ENCODE measurements at regions not wholly inside any gene's neighbourhood (a gene's known extent, or its start where the extent isn't known, plus 50 kb on each side); places are given as distances from the start of the nearest gene placed in this dataset.

DNA sequence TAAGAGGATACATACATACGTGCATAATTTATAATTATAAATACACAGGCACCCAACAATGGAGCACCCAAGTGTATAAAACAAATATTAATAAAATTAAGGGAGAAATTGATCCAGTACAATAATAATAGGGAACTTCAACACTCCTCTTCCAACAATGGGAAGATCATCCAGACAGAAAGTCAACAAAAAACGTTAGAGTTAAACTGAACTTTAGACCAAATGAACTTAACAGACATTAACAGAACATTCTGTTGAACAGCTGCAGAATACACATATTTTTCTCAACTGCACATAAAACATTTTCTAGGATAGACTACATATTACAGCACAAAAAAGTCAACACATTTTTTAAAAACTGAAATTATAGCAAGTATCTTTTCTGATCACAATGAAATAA lies 339.7 kb downstream of the CGGBP1 start:
- H3K36me3 ChIP-seq: no peaks in the 10 kb centered on the region
- no peak overlapping the region for H3K4me3 ChIP-seq
- H3K27me3 ChIP-seq: no peaks in the 10 kb centered on the region
- H3K27ac ChIP-seq: no peak overlapping the region
- TF ChIP-seq EP300 (IDR thresholded peaks at IDR 0.05): no peak
- TF ChIP-seq, protein P1, sequence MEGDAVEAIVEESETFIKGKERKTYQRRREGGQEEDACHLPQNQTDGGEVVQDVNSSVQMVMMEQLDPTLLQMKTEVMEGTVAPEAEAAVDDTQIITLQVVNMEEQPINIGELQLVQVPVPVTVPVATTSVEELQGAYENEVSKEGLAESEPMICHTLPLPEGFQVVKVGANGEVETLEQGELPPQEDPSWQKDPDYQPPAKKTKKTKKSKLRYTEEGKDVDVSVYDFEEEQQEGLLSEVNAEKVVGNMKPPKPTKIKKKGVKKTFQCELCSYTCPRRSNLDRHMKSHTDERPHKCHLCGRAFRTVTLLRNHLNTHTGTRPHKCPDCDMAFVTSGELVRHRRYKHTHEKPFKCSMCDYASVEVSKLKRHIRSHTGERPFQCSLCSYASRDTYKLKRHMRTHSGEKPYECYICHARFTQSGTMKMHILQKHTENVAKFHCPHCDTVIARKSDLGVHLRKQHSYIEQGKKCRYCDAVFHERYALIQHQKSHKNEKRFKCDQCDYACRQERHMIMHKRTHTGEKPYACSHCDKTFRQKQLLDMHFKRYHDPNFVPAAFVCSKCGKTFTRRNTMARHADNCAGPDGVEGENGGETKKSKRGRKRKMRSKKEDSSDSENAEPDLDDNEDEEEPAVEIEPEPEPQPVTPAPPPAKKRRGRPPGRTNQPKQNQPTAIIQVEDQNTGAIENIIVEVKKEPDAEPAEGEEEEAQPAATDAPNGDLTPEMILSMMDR (IDR thresholded peaks at IDR 0.05): no peak
- TF ChIP-seq POLR2A (IDR thresholded peaks at IDR 0.05): no peak
- 63 to 74% methylated on average over 2 of the region's 2 CpGs for WGBS, 2 donors
- no peaks in the 10 kb centered on the region for H3K4me1 ChIP-seq
- no peak for DNase-seq (ENCODE audit: low spot score in 2 of 2)
- no peaks in the 10 kb centered on the region for H3K9me3 ChIP-seq

DNA sequence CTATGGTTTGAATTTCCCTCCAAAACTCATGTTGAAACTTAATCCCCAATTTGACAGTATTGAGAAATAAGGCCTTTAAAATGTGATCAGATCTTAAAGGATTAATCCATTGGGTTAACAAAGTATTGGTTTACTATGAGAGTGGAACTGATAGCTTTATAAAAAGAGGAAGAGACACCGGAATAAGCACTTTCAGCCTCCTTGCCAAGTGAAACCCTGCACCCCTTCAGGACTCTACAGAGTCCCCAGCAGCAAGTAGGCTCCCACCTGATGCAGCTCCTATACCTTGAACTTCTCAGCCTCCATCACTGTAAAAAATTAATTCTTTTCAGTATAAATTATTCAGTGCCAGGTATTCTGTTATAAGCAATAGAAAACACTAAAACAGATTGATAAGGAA lies 348.3 kb downstream of the CGGBP1 start:
- H3K27ac ChIP-seq: no peak overlapping the region
- H3K9me3 ChIP-seq: no peaks in the 10 kb centered on the region
- no peaks in the 10 kb centered on the region for H3K4me1 ChIP-seq
- no peak overlapping the region for H3K4me3 ChIP-seq
- TF ChIP-seq, protein P1 (IDR thresholded peaks at IDR 0.05): no peak
- no peak for TF ChIP-seq POLR2A (IDR thresholded peaks at IDR 0.05)
- no peak for DNase-seq (ENCODE audit: low spot score in 2 of 2)
- no peaks in the 10 kb centered on the region for H3K36me3 ChIP-seq
- 72 to 89% methylated on average over 1 of the region's 1 CpG for WGBS, 2 donors
- no peaks in the 10 kb centered on the region for H3K27me3 ChIP-seq

DNA sequence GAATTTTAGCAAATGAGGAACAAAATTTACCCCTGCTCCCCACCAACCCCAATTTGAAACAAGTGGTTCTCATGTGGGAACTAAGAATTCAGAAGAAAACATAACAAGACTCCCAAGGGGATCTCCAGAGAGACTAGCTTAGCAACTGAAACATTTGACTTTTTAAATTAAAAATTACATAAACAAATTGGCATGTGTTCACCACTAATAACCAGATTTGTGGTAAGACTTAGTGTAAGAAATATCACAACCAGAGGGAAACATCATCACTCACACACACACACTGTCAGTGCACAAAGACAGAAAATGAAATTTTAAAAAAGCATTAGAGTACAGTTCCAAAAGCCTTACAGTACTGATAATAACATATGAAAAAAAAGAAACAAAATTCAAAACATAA lies 348.8 kb downstream of the CGGBP1 start:
- H3K27ac ChIP-seq: no peak overlapping the region
- H3K4me1 ChIP-seq: no peaks in the 10 kb centered on the region
- no peak for TF ChIP-seq POLR2A (IDR thresholded peaks at IDR 0.05)
- TF ChIP-seq, protein P1 (IDR thresholded peaks at IDR 0.05): no peak
- no peak for TF ChIP-seq EP300 (IDR thresholded peaks at IDR 0.05)
- no peak for DNase-seq (ENCODE audit: low spot score in 2 of 2)
- no peak overlapping the region for H3K4me3 ChIP-seq
- no peaks in the 10 kb centered on the region for H3K36me3 ChIP-seq
- no peaks in the 10 kb centered on the region for H3K9me3 ChIP-seq
- no peaks in the 10 kb centered on the region for H3K27me3 ChIP-seq

DNA sequence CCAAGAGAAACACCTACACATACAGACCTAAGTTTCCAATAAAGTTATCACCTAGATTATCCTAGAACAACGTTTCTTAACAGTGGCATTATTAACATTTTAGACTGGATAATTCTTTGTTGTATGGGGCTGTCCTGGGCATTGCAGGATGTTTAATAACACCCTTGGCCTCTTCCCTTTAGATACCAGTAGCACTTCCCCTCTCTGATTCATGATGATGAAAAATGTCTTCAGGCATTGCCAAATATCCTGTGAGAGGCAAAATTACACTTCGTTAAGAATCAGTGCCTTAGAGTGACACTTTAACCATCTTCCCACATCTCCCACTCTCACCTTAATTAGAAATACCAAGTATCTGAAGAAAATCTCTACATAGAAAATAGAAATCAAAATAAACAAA lies 352.6 kb downstream of the CGGBP1 start:
- Histone ChIP-seq H3K27me3 (no peaks in the 10 kb centered on the region), H3K4me3 (no peak overlapping the region), H3K4me1 (no peaks in the 10 kb centered on the region), H3K36me3 (no peaks in the 10 kb centered on the region), H3K27ac (no peak overlapping the region), H3K9me3 (no peaks in the 10 kb centered on the region)
- DNase-seq (ENCODE audit: low spot score in 2 of 2): no peak
- TF ChIP-seq, protein P1 (IDR thresholded peaks at IDR 0.05): no peak
- TF ChIP-seq EP300 (IDR thresholded peaks at IDR 0.05): no peak
- no peak for TF ChIP-seq POLR2A (IDR thresholded peaks at IDR 0.05)
- 60 to 74% methylated on average over 2 of the region's 2 CpGs for WGBS, 2 donors

DNA sequence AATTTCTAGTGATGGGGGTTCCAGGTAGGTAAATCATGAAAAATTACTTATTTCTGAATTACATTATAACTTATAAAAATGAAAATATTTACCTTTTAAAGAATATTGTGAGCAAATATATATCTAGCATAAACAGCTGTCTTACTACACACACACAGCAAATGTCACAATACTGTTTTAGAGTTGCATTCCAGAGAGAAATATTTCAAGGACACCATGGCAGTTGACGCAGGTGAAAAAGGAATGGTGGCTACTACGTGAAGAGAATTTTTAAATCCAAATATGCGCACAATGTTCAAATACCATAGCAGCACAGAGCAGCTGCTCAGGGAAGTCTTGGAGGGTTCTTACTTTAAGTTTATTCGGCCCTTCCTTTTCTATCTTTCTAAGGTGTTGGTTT lies 356.2 kb downstream of the CGGBP1 start:
- Histone ChIP-seq H3K27ac (no peak overlapping the region), H3K4me3 (no peak overlapping the region), H3K4me1 (no peaks in the 10 kb centered on the region), H3K9me3 (no peaks in the 10 kb centered on the region), H3K27me3 (no peaks in the 10 kb centered on the region), H3K36me3 (no peaks in the 10 kb centered on the region)
- 95% methylated on average over 4 of the region's 4 CpGs for WGBS, 2 donors
- DNase-seq (ENCODE audit: low spot score in 2 of 2): no peak
- TF ChIP-seq EP300 (IDR thresholded peaks at IDR 0.05) (no peak), POLR2A (IDR thresholded peaks at IDR 0.05) (no peak)
- TF ChIP-seq, protein P1 (IDR thresholded peaks at IDR 0.05): no peak
